ENCODE measurements at regions not wholly inside any gene's neighbourhood (a gene's known extent, or its start where the extent isn't known, plus 50 kb on each side); places are given as distances from the start of the nearest gene placed in this dataset.

- CTCF ChIA-PET (ENCODE audit: low intra/inter-chr PET ratio): interaction anchor here (0.6 kb wide), 1 partner anchor 786 kb away, joined by 8 read pairs; no protein-coding TSS in a partner anchor
- FAIRE-seq (no peak), DNase-seq (ENCODE audit: extremely low read depth in 1 of 4, low spot score in 3 of 4) (no peak), ATAC-seq (no peak)
- Histone ChIP-seq H3K9me3 (replicated peaks; ENCODE audit: control insufficient read depth, insufficient read depth, low read depth, low read length) (no peaks in the 10 kb centered on the region; the same call in 1 of the 2 replicates), H3K79me2 (ENCODE audit: control insufficient read depth, insufficient read depth, low read length) (no peaks in the 10 kb centered on the region), H3K4me1 (replicated peaks in 1 of 2; ENCODE audit: control insufficient read depth in 2 of 2, insufficient read depth in 2 of 2, low read length in 2 of 2) (no peaks in the 10 kb centered on the region), H2AFZ (ENCODE audit: low read depth, low read length) (no peak overlapping the region), H3K9me1 (ENCODE audit: control insufficient read depth, insufficient read depth, low read length) (no peaks in the 10 kb centered on the region), H3K4me2 (ENCODE audit: insufficient read depth, low read length) (no peak overlapping the region), H3K36me3 (ENCODE audit: control insufficient read depth, insufficient read depth, low read length) (no peaks in the 10 kb centered on the region), H4K20me1 (replicated peaks; ENCODE audit: control insufficient read depth, insufficient read depth, low read length) (no peaks in the 10 kb centered on the region), H3K27me3 (ENCODE audit: control insufficient read depth in 2 of 2, insufficient read depth in 2 of 2, low read length in 2 of 2) (peaks cover 21 to 30% of the 10 kb centered on the region in 2 experiments), H3K4me3 (no peak overlapping the region), H3K9ac (ENCODE audit: insufficient read depth in 1 of 2, low read depth in 2 of 2, low read length in 2 of 2) (no peak overlapping the region), H3K27ac (ENCODE audit: extremely low read depth, low read depth, low read length) (no peak overlapping the region)
- BruUV-seq (replicated peaks): no TSS peak
- POLR2A ChIA-PET: interaction anchor here (0.7 to 1.5 kb wide), 2 partner anchors 19 to 706 kb away, joined by 3 to 4 read pairs; no protein-coding TSS in a partner anchor
- in situ Hi-C loops (cut with MboI): no loop called here
- 0% methylated on average over 1 of the region's 1 CpG for WGBS (ENCODE audit: insufficient coverage, low coverage, missing lambda C conversion rate)
- intact Hi-C loops (cut with micrococcal nuclease): no loop called here
- no peak for TF ChIP-seq IFI16 (CRISPR knock-in tag; IDR thresholded peaks at IDR 0.05)
- TF ChIP-seq NCOA1 (IDR thresholded peaks at IDR 0.05; ENCODE audit: low read depth): no peak
- TF ChIP-seq LCOR (CRISPR knock-in tag; IDR thresholded peaks at IDR 0.05): no peak
Measured at GRCh38 chr6:150797949-150798348, 67.6 kb upstream of the MTHFD1L start.

GRCh38 chr6:150799276-150799805 lies 66.2 kb upstream of the MTHFD1L start:
- Histone ChIP-seq H3K4me3 (no peak overlapping the region), H3K4me1 (replicated peaks in 1 of 2; ENCODE audit: control insufficient read depth in 2 of 2, insufficient read depth in 2 of 2, low read length in 2 of 2) (no peaks in the 10 kb centered on the region), H3K9me3 (replicated peaks; ENCODE audit: control insufficient read depth, insufficient read depth, low read depth, low read length) (no peaks in the 10 kb centered on the region; the same call in 1 of the 2 replicates), H3K9ac (ENCODE audit: insufficient read depth in 1 of 2, low read depth in 2 of 2, low read length in 2 of 2) (no peak overlapping the region), H4K20me1 (replicated peaks; ENCODE audit: control insufficient read depth, insufficient read depth, low read length) (no peaks in the 10 kb centered on the region), H3K36me3 (ENCODE audit: control insufficient read depth, insufficient read depth, low read length) (no peaks in the 10 kb centered on the region), H3K79me2 (ENCODE audit: control insufficient read depth, insufficient read depth, low read length) (no peaks in the 10 kb centered on the region), H2AFZ (ENCODE audit: low read depth, low read length) (no peak overlapping the region), H3K4me2 (ENCODE audit: insufficient read depth, low read length) (no peak overlapping the region), H3K9me1 (ENCODE audit: control insufficient read depth, insufficient read depth, low read length) (no peaks in the 10 kb centered on the region), H3K27me3 (ENCODE audit: control insufficient read depth in 2 of 2, insufficient read depth in 2 of 2, low read length in 2 of 2) (peaks cover 23 to 30% of the 10 kb centered on the region in 2 experiments), H3K27ac (ENCODE audit: extremely low read depth, low read depth, low read length) (no peak overlapping the region)
- TF ChIP-seq CTCFL (IDR thresholded peaks at IDR 0.05; ENCODE audit: borderline replicate concordance, insufficient read depth, low read depth, low read length, poor library complexity, severe bottlenecking) (no peak), ZNF277 (CRISPR knock-in tag; IDR thresholded peaks at IDR 0.05; ENCODE audit: borderline replicate concordance) (no peak), HINFP (tag; conservative IDR thresholded peaks at IDR 0.05; ENCODE audit: low read depth) (no peak)
- in situ Hi-C loops (cut with MboI): no loop called here
- POLR2A ChIA-PET: interaction anchor here (1.5 kb wide), 1 partner anchor 18 kb away, joined by 4 read pairs; no protein-coding TSS in a partner anchor
- intact Hi-C loops (cut with micrococcal nuclease): no loop called here
- ATAC-seq (no peak), DNase-seq (ENCODE audit: extremely low read depth in 1 of 4, low spot score in 3 of 4) (no peak), FAIRE-seq (no peak)
- no TSS peak for BruUV-seq (replicated peaks)
- 2% methylated on average over 4 of the region's 4 CpGs for WGBS (ENCODE audit: insufficient coverage, low coverage, missing lambda C conversion rate)
- CTCF ChIA-PET (ENCODE audit: low intra/inter-chr PET ratio): no interaction called here
